ENCODE measurements at regions not wholly inside any gene's neighbourhood (a gene's known extent, or its start where the extent isn't known, plus 50 kb on each side); places are given as distances from the start of the nearest gene placed in this dataset.
"Not testable (repeated sequence)": the region's sequence is repeated elsewhere in the genome, so short reads cannot be mapped to it uniquely, and the experiment has no call there.

DNA sequence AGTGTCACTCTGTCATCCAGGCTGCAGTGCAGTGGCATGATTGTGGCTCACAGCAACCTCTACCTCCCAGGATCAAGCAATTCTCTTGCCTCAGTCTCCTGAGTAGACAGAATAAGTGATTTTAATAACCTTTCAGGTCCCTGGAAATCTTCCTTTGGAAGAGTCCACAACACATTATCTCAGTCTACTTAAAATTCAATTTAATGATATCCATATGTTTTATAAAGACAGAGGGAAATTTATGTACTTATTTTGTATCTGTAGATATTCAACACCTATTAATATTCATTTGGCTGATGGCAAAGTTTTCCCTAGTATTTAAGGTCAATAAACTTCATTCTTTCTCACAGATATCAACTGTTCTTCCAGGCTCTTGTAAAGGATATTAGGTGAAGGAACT is 881.4 kb upstream of the GJE1 start:
- DNase-seq (ENCODE audit: low read depth in 2 of 2) = no peak

DNA sequence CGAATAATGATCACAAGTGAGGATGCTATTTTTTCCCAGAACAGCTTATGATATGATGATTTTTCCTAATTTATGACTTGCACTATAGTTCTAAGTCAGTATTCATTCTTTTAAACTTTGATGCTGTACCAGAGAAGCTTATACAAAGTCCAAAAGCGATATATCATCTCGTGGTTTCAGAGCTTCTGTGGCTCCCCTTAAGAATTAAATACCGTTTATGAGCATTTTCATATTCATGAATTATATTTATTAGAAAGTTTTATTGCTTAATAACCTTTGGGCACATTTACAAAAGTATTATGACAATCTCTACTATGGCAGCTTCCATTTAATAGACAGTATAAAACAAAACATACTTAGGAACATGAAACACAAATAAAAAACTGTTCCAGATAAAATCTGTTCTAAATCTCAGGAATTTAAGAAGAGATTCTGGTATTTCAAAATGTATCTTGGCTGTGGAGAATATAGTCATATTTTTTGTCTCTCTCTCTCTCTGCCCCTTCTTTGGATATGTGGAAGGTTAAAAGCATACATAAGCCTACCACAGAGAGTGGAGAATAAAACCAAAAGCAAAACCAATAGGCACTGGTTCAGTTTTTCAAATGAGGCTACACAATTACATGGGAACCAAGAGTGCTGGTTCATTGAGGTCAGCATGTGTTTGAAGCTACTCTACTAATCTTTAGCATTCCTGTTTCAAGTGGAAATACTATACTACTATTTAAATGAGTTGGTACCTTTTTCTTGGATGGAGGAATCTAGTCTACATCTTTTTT is 884.5 kb upstream of the GJE1 start:
- DNase-seq (ENCODE audit: low read depth in 2 of 2) = no peak

DNA sequence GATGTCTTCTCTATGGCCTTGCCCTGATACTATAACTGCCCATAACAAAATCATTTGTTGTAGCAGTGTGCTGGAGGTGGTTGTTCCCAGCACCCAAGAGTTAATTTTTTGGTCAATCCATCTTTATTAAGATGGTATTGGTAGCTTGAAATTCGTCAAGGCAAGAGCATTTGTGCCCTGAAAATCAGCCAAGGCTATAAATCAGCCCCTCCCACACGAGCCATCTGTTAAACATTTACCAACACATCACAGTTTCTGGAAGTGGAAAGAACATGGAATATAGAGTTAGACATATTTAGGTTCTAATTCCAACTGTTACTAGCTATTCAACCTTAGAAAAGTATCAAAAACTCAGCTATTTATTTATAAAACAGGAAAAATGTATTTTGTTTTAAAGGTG is 888.4 kb upstream of the GJE1 start:
- no peak for DNase-seq (ENCODE audit: low read depth in 2 of 2)

GRCh38 chr6:141242957-141243356 is 889.8 kb upstream of the GJE1 start:
- no peak for DNase-seq (ENCODE audit: low read depth in 2 of 2)

GRCh38 chr6:141229296-141229695 is 903.4 kb upstream of the GJE1 start:
- no peak for DNase-seq (ENCODE audit: low read depth in 2 of 2)

DNA sequence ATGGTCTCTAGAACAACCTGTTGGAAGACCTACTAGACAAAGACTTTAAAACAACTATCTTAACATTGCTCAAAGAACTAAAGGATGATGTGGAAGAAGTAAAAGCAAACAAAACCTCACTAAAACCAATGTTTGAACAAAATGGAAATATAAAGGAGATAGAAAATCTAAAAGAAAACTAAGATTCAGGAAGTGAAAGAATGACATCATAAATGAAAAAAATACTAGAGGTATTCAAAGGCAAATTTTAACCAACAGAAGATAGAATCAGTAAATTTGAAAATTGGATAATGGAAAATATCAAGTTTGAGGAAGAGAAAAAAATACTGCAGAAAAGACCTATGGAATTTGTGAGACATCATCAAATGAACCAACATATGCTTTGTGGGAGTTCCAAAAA is 914.1 kb upstream of the GJE1 start:
- no peak for DNase-seq (ENCODE audit: low read depth in 2 of 2)

GRCh38 chr6:141216726-141217125 is 916.0 kb upstream of the GJE1 start:
- DNase-seq (ENCODE audit: low read depth in 2 of 2) = no peak

DNA sequence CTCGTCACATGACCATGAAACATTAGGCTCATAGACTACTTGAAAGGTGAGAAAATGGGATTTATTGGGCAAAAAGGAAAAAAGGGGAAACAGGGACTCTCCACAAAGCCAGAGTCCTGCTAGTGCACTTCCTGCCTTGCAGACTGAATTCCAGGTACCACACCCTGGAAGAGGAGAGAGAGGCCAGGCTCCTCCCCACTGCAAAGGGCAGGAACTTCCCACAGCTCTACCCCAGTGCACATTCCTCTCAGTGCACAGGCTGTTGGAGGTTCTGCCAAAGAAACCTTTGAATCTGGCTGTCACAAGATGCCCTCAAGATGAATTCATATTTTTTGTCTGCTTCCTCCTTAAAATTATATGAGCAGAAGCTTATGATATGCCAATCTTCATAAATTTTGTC is 920.4 kb upstream of the GJE1 start:
- DNase-seq (ENCODE audit: low read depth in 2 of 2) = no peak

DNA sequence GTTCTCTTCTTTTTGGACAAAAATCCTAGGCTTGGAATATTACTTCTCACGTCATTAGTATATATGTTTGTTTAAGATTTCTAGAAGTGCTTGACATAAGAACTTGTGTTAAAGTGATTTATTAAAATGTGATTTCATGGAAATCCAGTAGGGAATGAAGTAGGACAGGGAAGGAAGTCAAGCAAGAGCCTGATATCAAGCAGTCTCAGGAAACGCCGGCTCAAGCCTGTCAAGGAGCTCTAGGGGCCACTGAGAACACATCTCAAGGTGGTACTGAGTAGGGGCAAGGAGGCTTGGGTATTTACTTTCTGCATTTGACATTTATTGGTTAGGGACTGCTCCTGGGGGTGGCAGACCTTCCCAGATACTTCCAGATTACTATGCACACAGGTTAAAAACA is 920.9 kb upstream of the GJE1 start:
- DNase-seq (ENCODE audit: low read depth in 2 of 2) = no peak

DNA sequence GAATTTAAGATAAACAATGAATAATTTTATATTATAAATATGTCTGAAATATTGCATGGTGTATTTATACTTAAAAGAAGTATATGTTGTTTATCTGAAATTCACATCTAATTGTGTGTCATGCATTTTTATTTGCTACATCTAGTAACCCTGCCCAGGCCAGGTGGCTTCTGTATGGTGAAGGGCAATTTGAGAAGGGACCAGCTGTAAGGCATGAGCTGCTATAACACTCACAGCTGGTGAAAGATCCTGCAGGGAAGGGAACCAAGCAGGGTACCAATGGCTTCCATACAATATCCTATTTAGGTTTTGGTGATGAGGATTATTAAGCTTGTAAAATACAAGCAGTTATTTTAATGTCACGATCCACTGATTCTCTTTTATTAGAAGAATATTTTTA is 921.8 kb upstream of the GJE1 start:
- DNase-seq (ENCODE audit: low read depth in 2 of 2) = no peak

GRCh38 chr6:141209890-141210289 is 922.8 kb upstream of the GJE1 start:
- DNase-seq (ENCODE audit: low read depth in 2 of 2) = no peak

- no peak for DNase-seq (ENCODE audit: low read depth in 2 of 2)
Measured at GRCh38 chr6:141208101-141208500, 924.6 kb upstream of the GJE1 start.

DNA sequence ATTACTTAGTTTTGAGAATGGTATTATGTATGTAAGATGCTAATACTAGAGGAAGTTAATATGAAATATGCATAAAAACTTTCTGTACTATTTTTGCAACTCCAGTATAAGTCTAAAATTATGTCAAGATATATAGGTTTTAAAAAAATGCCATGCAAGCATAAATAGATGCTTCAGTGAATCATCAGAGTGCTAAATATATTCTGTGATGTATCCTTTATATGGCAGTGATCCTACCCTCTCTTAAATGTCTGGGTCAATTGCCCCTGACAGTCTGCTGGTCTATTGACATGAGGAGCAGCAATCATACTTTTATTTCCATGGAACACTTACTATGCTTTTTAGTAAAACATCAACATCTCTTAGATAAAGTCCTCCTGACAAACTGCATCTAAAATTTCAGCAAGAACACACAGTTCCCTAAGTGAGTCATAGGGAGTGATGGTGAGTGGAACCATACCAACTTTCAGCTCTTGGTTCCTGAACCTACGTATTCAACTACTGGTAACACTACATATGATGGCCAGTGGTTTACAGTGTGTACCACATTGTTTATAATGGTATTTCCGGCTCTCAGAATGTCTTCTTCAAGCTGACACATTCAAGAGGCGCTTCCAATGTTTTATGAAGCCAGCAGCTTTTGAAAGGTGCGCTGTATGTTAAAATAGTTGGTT is 928.7 kb upstream of the GJE1 start:
- peak in 1 of 2 donors; percentile 49 for DNase-seq (ENCODE audit: low read depth in 2 of 2)

- DNase-seq (ENCODE audit: low read depth in 2 of 2) = no peak
Measured at GRCh38 chr6:141202626-141203025, 930.1 kb upstream of the GJE1 start.

DNA sequence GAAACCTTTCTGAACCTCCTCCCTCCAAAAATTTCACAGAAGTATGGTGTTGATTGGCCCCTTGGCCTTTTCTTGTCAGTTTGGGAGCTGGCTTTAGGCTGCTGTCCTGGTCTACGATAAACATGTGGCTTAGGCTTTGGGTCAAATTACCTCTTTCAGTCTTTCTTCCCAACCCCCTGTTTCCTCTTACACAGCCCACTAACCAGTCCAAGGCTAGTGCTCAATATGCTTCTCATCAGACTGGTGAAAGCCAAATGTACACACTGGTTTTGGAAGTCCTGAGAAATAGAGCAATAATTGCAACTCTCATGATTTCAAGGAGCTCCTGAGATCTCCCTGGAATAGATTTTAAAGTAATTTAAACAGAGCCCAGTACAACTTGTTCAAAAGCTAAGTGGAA is 933.7 kb upstream of the GJE1 start:
- DNase-seq (ENCODE audit: low read depth in 2 of 2) = no peak

DNA sequence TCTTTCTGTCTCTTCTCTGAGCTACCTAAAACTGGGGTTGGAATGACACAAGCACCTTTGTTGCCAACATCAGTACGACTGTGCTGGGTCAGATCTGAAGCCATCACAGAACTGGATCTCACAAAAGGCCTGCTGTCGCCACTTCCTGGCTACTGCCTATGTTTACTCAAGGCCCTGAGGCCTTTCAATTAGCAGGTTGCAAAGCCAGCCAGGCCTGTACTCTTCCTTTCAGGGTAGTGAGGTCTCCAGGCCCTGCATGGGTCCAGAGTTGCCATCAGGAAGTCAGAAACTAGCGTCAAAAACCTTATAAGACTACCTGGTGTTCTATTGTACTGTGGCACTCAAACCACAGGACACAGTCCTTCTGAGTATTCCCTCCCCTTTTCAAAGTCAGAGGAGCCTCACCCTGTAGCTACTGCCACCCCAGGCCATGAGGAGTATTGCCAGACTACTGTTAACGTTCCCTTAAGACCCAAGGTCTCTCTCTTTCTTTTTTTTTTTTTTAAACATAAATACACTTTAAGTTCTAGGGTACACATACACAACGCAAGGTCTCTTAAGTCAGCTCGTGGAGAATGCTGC is 937.4 kb upstream of the GJE1 start:
- DNase-seq (ENCODE audit: low read depth in 2 of 2) = no peak

DNA sequence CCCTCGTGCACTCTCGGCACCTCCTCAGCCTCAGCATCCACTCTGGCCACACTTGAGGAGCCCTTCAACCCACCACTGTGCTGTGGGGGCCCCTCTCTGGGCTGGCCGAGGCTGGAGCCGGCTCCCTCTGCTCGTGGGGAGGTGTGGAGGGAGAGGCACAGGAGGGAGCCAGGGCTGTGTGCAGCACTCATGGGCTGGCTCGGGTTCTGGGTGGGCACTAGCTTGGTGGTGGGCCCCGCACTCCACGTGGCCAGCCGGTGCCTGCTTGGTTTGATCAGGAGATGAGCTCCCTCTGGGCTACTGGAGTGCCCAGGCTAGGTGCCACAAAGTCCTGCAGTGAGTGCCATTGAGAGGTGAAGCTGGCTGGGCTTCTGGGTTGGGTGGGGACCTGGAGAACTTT is 949.4 kb upstream of the GJE1 start:
- no peak for DNase-seq (ENCODE audit: low read depth in 2 of 2)

DNA sequence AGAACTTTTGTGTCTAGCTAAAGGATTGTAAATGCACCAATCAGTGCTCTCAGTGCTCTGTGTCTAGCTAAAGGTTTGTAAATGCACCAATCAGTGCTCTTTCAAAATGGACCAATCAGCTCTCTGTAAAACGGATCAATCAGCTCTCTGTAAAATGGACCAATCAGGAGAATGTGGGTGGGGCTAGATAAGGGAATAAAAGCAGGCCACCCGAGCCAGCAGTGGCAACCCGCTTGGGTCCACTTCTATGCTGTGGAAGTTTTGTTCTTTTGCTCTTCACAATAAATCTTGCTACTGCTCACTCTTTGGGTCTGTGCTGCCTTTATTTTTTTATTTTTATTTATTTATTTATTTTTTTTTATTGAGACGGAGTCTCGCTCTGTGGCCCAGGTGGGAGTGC is 957.3 kb upstream of the GJE1 start:
- not testable (repeated sequence) for DNase-seq (ENCODE audit: low read depth in 2 of 2)

GRCh38 chr6:141174932-141175331 is 957.8 kb upstream of the GJE1 start:
- no peak for DNase-seq (ENCODE audit: low read depth in 2 of 2)

- no peak for DNase-seq (ENCODE audit: low read depth in 2 of 2)
Measured at GRCh38 chr6:141173529-141173928, 959.2 kb upstream of the GJE1 start.

- no peak for DNase-seq (ENCODE audit: low read depth in 2 of 2)
Measured at GRCh38 chr6:141169419-141169818, 963.3 kb upstream of the GJE1 start.

- no peak for DNase-seq (ENCODE audit: low read depth in 2 of 2)
Measured at GRCh38 chr6:141167945-141168344, 964.8 kb upstream of the GJE1 start.

Data from lung microvascular endothelial cell (primary cell).